GM12892 (cell line): ENCODE measurements at regions not wholly inside any gene's neighbourhood (a gene's known extent, or its start where the extent isn't known, plus 50 kb on each side); places are given as distances from the start of the nearest gene placed in this dataset.

Source experiments
- POLR2A ChIP-seq: IDR thresholded peaks from 2 replicates; pipeline ENCODE4 v1.6.1; 2011; ENCODE audit warnings: low read depth, low read length, control low read depth
- POLR2AphosphoS5 ChIP-seq: IDR thresholded peaks from 2 replicates; pipeline ENCODE4 v1.6.1; 2011; ENCODE audit warnings: low read depth, low read length, control low read depth
- TAF1 ChIP-seq: IDR thresholded peaks from 2 replicates; pipeline ENCODE4 v1.6.1; 2011; ENCODE audit warnings: low read depth, mild to moderate bottlenecking, control low read depth, low read length, borderline replicate concordance

- TF ChIP-seq POLR2AphosphoS5 (no peak), POLR2A (no peak), TAF1 (no peak)
Measured at GRCh38 chr18:70620837-70621612, 332.2 kb downstream of the SOCS6 start.
